SU-DHL-6 (cell line): ENCODE measurements at regions not wholly inside any gene's neighbourhood (a gene's known extent, or its start where the extent isn't known, plus 50 kb on each side); places are given as distances from the start of the nearest gene placed in this dataset.

Source experiments
- CTCF ChIP-seq: fragments of 200-600 bp; sonication (generic); IDR thresholded peaks from one replicate; pipeline ENCODE4 v1.5.1; 2017; ENCODE audit warnings: antibody characterized with exemption, mild to moderate bottlenecking, low read length, moderate library complexity; ENCODE audit not compliant: insufficient read depth, poor library complexity, severe bottlenecking
- EZH2phosphoT487 ChIP-seq: fragments of 200-600 bp; sonication (generic), shearing (Covaris generic); conservative IDR thresholded peaks from 2 replicates; pipeline ENCODE4 v1.6.1; 2018; ENCODE audit warnings: mild to moderate bottlenecking, antibody characterized with exemption, low read length, moderate library complexity, mixed read lengths

- TF ChIP-seq CTCF (no peak), EZH2phosphoT487 (no peak)
These were observed 515.5 kb downstream of the COL12A1 start for GRCh38 chr6:74690365-74690764.
